ENCODE measurements at regions not wholly inside any gene's neighbourhood (a gene's known extent, or its start where the extent isn't known, plus 50 kb on each side); places are given as distances from the start of the nearest gene placed in this dataset.
"Not testable (repeated sequence)": the region's sequence is repeated elsewhere in the genome, so short reads cannot be mapped to it uniquely, and the experiment has no call there.

- Histone ChIP-seq H3K9me3 (replicated peaks; ENCODE audit: low read length) (no peaks in the 10 kb centered on the region), H3K9ac (ENCODE audit: low read depth, low read length) (no peak overlapping the region), H3K4me3 (ENCODE audit: low read length) (no peak overlapping the region), H3K27me3 (ENCODE audit: control insufficient read depth, insufficient read depth, low read length) (no peaks in the 10 kb centered on the region), H3K36me3 (ENCODE audit: insufficient read depth, low read length) (no peaks in the 10 kb centered on the region), H3K4me1 (ENCODE audit: control insufficient read depth, insufficient read depth, low read length) (peaks cover under 1% of the 10 kb centered on the region), H3K4me2 (ENCODE audit: low read length) (no peak overlapping the region)
Observed at GRCh38 chr2:187638840-187639239, 84.6 kb upstream of the TFPI start.

- H3K9me3 ChIP-seq (replicated peaks; ENCODE audit: low read length), result no peaks in the 10 kb centered on the region
- no peak overlapping the region for H3K4me2 ChIP-seq (ENCODE audit: low read length)
- H3K36me3 ChIP-seq (ENCODE audit: insufficient read depth, low read length), result no peaks in the 10 kb centered on the region
- H3K4me1 ChIP-seq (ENCODE audit: control insufficient read depth, insufficient read depth, low read length), result peaks cover 21% of the 10 kb centered on the region
- H3K27me3 ChIP-seq (ENCODE audit: control insufficient read depth, insufficient read depth, low read length), result no peaks in the 10 kb centered on the region
- no peak overlapping the region for H3K4me3 ChIP-seq (ENCODE audit: low read length)
- H3K9ac ChIP-seq (ENCODE audit: low read depth, low read length), result no peak overlapping the region
Observed at GRCh38 chr2:187640926-187641510, 86.8 kb upstream of the TFPI start.

GRCh38 chr2:187642498-187642897 lies 88.3 kb upstream of the TFPI start:
- Histone ChIP-seq H3K4me3 (ENCODE audit: low read length) (no peak overlapping the region), H3K4me1 (ENCODE audit: control insufficient read depth, insufficient read depth, low read length) (peaks cover 30% of the 10 kb centered on the region)

GRCh38 chr2:187644486-187644885 lies 90.3 kb upstream of the TFPI start:
- H3K9me3 ChIP-seq (replicated peaks; ENCODE audit: low read length), result no peaks in the 10 kb centered on the region
- H3K4me2 ChIP-seq (ENCODE audit: low read length), result peak overlapping the region; percentile 34
- no peaks in the 10 kb centered on the region for H3K36me3 ChIP-seq (ENCODE audit: insufficient read depth, low read length)
- H3K4me1 ChIP-seq (ENCODE audit: control insufficient read depth, insufficient read depth, low read length), result peaks cover 30% of the 10 kb centered on the region
- no peaks in the 10 kb centered on the region for H3K27me3 ChIP-seq (ENCODE audit: control insufficient read depth, insufficient read depth, low read length)
- H3K9ac ChIP-seq (ENCODE audit: low read depth, low read length), result no peak overlapping the region
- no peak overlapping the region for H3K4me3 ChIP-seq (ENCODE audit: low read length)

More at GRCh38 chr2:187642498-187642897, 88.3 kb upstream of the TFPI start:
- H3K27me3 ChIP-seq (ENCODE audit: control insufficient read depth, insufficient read depth, low read length), result no peaks in the 10 kb centered on the region
- H3K4me2 ChIP-seq (ENCODE audit: low read length), result no peak overlapping the region
- H3K9me3 ChIP-seq (replicated peaks; ENCODE audit: low read length), result no peaks in the 10 kb centered on the region
- H3K36me3 ChIP-seq (ENCODE audit: insufficient read depth, low read length), result no peaks in the 10 kb centered on the region
- H3K9ac ChIP-seq (ENCODE audit: low read depth, low read length), result no peak overlapping the region

- Histone ChIP-seq H3K36me3 (ENCODE audit: insufficient read depth, low read length) (no peaks in the 10 kb centered on the region), H3K9ac (ENCODE audit: low read depth, low read length) (no peak overlapping the region), H3K4me2 (ENCODE audit: low read length) (peak overlapping the region; percentile 34), H3K27me3 (ENCODE audit: control insufficient read depth, insufficient read depth, low read length) (no peaks in the 10 kb centered on the region), H3K9me3 (replicated peaks; ENCODE audit: low read length) (no peaks in the 10 kb centered on the region), H3K4me1 (ENCODE audit: control insufficient read depth, insufficient read depth, low read length) (peaks cover 30% of the 10 kb centered on the region), H3K4me3 (ENCODE audit: low read length) (no peak overlapping the region)
Observed at GRCh38 chr2:187644981-187645380, 90.7 kb upstream of the TFPI start.

- no peak overlapping the region for H3K9ac ChIP-seq (ENCODE audit: low read depth, low read length)
- H3K27me3 ChIP-seq (ENCODE audit: control insufficient read depth, insufficient read depth, low read length), result no peaks in the 10 kb centered on the region
- H3K9me3 ChIP-seq (replicated peaks; ENCODE audit: low read length), result no peaks in the 10 kb centered on the region
- H3K4me3 ChIP-seq (ENCODE audit: low read length), result no peak overlapping the region
- H3K4me1 ChIP-seq (ENCODE audit: control insufficient read depth, insufficient read depth, low read length), result peaks cover 30% of the 10 kb centered on the region
- H3K4me2 ChIP-seq (ENCODE audit: low read length), result no peak overlapping the region
- H3K36me3 ChIP-seq (ENCODE audit: insufficient read depth, low read length), result no peaks in the 10 kb centered on the region
Observed at GRCh38 chr2:187646556-187646955, 92.3 kb upstream of the TFPI start.

GRCh38 chr2:187654535-187654934 lies 100.3 kb upstream of the TFPI start:
- Histone ChIP-seq H3K4me3 (ENCODE audit: low read length) (no peak overlapping the region), H3K9ac (ENCODE audit: low read depth, low read length) (no peak overlapping the region), H3K4me2 (ENCODE audit: low read length) (no peak overlapping the region), H3K4me1 (ENCODE audit: control insufficient read depth, insufficient read depth, low read length) (no peaks in the 10 kb centered on the region), H3K36me3 (ENCODE audit: insufficient read depth, low read length) (no peaks in the 10 kb centered on the region), H3K27me3 (ENCODE audit: control insufficient read depth, insufficient read depth, low read length) (no peaks in the 10 kb centered on the region), H3K9me3 (replicated peaks; ENCODE audit: low read length) (no peaks in the 10 kb centered on the region)

GRCh38 chr2:187655001-187655400 lies 100.8 kb upstream of the TFPI start:
- no peaks in the 10 kb centered on the region for H3K4me1 ChIP-seq (ENCODE audit: control insufficient read depth, insufficient read depth, low read length)
- H3K9me3 ChIP-seq (replicated peaks; ENCODE audit: low read length), result no peaks in the 10 kb centered on the region
- H3K4me3 ChIP-seq (ENCODE audit: low read length), result no peak overlapping the region
- no peak overlapping the region for H3K4me2 ChIP-seq (ENCODE audit: low read length)
- no peaks in the 10 kb centered on the region for H3K36me3 ChIP-seq (ENCODE audit: insufficient read depth, low read length)
- no peaks in the 10 kb centered on the region for H3K27me3 ChIP-seq (ENCODE audit: control insufficient read depth, insufficient read depth, low read length)
- H3K9ac ChIP-seq (ENCODE audit: low read depth, low read length), result no peak overlapping the region

- no peaks in the 10 kb centered on the region for H3K9me3 ChIP-seq (replicated peaks; ENCODE audit: low read length)
- no peak overlapping the region for H3K4me2 ChIP-seq (ENCODE audit: low read length)
- H3K27me3 ChIP-seq (ENCODE audit: control insufficient read depth, insufficient read depth, low read length), result no peaks in the 10 kb centered on the region
- no peaks in the 10 kb centered on the region for H3K36me3 ChIP-seq (ENCODE audit: insufficient read depth, low read length)
- no peaks in the 10 kb centered on the region for H3K4me1 ChIP-seq (ENCODE audit: control insufficient read depth, insufficient read depth, low read length)
- H3K4me3 ChIP-seq (ENCODE audit: low read length), result no peak overlapping the region
- no peak overlapping the region for H3K9ac ChIP-seq (ENCODE audit: low read depth, low read length)
Observed at GRCh38 chr2:187656123-187656522, 101.9 kb upstream of the TFPI start.

- Histone ChIP-seq H3K9ac (ENCODE audit: low read depth, low read length) (no peak overlapping the region), H3K4me2 (ENCODE audit: low read length) (no peak overlapping the region), H3K9me3 (replicated peaks; ENCODE audit: low read length) (no peaks in the 10 kb centered on the region), H3K27me3 (ENCODE audit: control insufficient read depth, insufficient read depth, low read length) (no peaks in the 10 kb centered on the region), H3K4me3 (ENCODE audit: low read length) (no peak overlapping the region), H3K36me3 (ENCODE audit: insufficient read depth, low read length) (no peaks in the 10 kb centered on the region), H3K4me1 (ENCODE audit: control insufficient read depth, insufficient read depth, low read length) (no peaks in the 10 kb centered on the region)
Observed at GRCh38 chr2:187658952-187659525, 104.8 kb upstream of the TFPI start.

GRCh38 chr2:187676050-187676449 lies 121.8 kb upstream of the TFPI start:
- H3K9me3 ChIP-seq (replicated peaks; ENCODE audit: low read length); H3K27me3 ChIP-seq (ENCODE audit: control insufficient read depth, insufficient read depth, low read length); H3K4me3 ChIP-seq (ENCODE audit: low read length); H3K36me3 ChIP-seq (ENCODE audit: insufficient read depth, low read length); H3K4me2 ChIP-seq (ENCODE audit: low read length); H3K9ac ChIP-seq (ENCODE audit: low read depth, low read length); H3K4me1 ChIP-seq (ENCODE audit: control insufficient read depth, insufficient read depth, low read length): not testable (repeated sequence)

GRCh38 chr2:187679454-187679853 lies 125.2 kb upstream of the TFPI start:
- H3K4me3 ChIP-seq (ENCODE audit: low read length), result no peak overlapping the region
- no peaks in the 10 kb centered on the region for H3K9me3 ChIP-seq (replicated peaks; ENCODE audit: low read length)
- H3K4me1 ChIP-seq (ENCODE audit: control insufficient read depth, insufficient read depth, low read length), result peaks cover 5% of the 10 kb centered on the region
- H3K36me3 ChIP-seq (ENCODE audit: insufficient read depth, low read length), result no peaks in the 10 kb centered on the region
- no peaks in the 10 kb centered on the region for H3K27me3 ChIP-seq (ENCODE audit: control insufficient read depth, insufficient read depth, low read length)
- H3K4me2 ChIP-seq (ENCODE audit: low read length), result no peak overlapping the region
- H3K9ac ChIP-seq (ENCODE audit: low read depth, low read length), result no peak overlapping the region
